ENCODE measurements at regions not wholly inside any gene's neighbourhood (a gene's known extent, or its start where the extent isn't known, plus 50 kb on each side); places are given as distances from the start of the nearest gene placed in this dataset.

DNA sequence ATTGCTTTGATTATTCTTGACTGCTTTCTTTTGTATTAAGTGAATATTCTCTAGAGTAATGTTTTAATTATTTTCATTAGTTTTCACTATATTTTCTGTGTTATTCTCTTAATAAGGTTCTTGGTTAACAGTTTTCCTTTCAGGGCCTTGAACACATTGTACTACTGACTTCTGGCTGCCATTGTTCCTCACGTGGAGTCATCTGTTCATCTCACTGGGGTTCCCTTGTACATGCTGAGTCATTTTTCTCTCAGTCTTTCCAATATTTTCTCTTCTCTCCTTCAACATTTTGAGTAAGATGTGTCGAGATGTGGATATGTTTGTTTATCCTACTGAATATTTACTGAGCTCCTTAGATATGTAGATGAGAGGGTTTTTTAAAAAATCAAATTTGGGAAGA is 400.7 kb downstream of the TCERG1L start:
- TF ChIP-seq, protein P1, sequence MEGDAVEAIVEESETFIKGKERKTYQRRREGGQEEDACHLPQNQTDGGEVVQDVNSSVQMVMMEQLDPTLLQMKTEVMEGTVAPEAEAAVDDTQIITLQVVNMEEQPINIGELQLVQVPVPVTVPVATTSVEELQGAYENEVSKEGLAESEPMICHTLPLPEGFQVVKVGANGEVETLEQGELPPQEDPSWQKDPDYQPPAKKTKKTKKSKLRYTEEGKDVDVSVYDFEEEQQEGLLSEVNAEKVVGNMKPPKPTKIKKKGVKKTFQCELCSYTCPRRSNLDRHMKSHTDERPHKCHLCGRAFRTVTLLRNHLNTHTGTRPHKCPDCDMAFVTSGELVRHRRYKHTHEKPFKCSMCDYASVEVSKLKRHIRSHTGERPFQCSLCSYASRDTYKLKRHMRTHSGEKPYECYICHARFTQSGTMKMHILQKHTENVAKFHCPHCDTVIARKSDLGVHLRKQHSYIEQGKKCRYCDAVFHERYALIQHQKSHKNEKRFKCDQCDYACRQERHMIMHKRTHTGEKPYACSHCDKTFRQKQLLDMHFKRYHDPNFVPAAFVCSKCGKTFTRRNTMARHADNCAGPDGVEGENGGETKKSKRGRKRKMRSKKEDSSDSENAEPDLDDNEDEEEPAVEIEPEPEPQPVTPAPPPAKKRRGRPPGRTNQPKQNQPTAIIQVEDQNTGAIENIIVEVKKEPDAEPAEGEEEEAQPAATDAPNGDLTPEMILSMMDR (conservative IDR thresholded peaks at IDR 0.05; ENCODE audit: low read depth, low read length): no peak
- TF ChIP-seq CEBPB (IDR thresholded peaks at IDR 0.05; ENCODE audit: low read depth, low read length): no peak
- TF ChIP-seq RAD21 (IDR thresholded peaks at IDR 0.05; ENCODE audit: low read length): no peak
- TF ChIP-seq FOS (IDR thresholded peaks at IDR 0.05; ENCODE audit: low read depth, low read length): no peak
- no peak for TF ChIP-seq SMC3 (IDR thresholded peaks at IDR 0.05; ENCODE audit: low read depth, low read length)
- TF ChIP-seq POLR2A (IDR thresholded peaks at IDR 0.05; ENCODE audit: low read depth, low read length): no peak
- TF ChIP-seq RFX5 (IDR thresholded peaks at IDR 0.05; ENCODE audit: low read depth, low read length): no peak
- TF ChIP-seq CHD1 (IDR thresholded peaks at IDR 0.05; ENCODE audit: low read depth, low read length): no peak
- TF ChIP-seq BHLHE40 (IDR thresholded peaks at IDR 0.05; ENCODE audit: low read depth, low read length): no peak
- no peak for TF ChIP-seq MAFK (IDR thresholded peaks at IDR 0.05; ENCODE audit: low read depth, low read length)
- TF ChIP-seq MXI1 (IDR thresholded peaks at IDR 0.05; ENCODE audit: borderline replicate concordance, low read depth, low read length): no peak
- TF ChIP-seq, protein P2, sequence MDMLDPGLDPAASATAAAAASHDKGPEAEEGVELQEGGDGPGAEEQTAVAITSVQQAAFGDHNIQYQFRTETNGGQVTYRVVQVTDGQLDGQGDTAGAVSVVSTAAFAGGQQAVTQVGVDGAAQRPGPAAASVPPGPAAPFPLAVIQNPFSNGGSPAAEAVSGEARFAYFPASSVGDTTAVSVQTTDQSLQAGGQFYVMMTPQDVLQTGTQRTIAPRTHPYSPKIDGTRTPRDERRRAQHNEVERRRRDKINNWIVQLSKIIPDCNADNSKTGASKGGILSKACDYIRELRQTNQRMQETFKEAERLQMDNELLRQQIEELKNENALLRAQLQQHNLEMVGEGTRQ (IDR thresholded peaks at IDR 0.05; ENCODE audit: low read depth, low read length): no peak
